GM12878 (cell line): ENCODE measurements at regions not wholly inside any gene's neighbourhood (a gene's known extent, or its start where the extent isn't known, plus 50 kb on each side); places are given as distances from the start of the nearest gene placed in this dataset.

Experiments used
- ATAC-seq: fragments of 200-7000 bp; cut with Tn5 transposase; 3 replicates; pipeline ENCODE4 v1.9.1; 2020; ENCODE audit warnings: mild to moderate bottlenecking, moderate library complexity
- BruUV-seq: library from RNA; stranded (reverse); fragments of 400-500 nt; replicated peaks from 2 replicates; lab custom pipeline; 2021; lab: Mats Ljungman, UMichigan
- CTCF ChIA-PET: fragments of 300-600 bp; sonication (Branson Sonifier 250); formaldehyde crosslinking; extraction: SDS; loops from one replicate; lab custom pipeline; 2021; ENCODE audit warnings: inconsistent platforms; lab: Yijun Ruan, JAX
- POLR2A ChIA-PET: fragments of 350-600 bp; formaldehyde crosslinking; extraction: SDS; loops from one replicate; lab custom pipeline; 2021; ENCODE audit warnings: inconsistent platforms; lab: Charles Lee
- RAD21 ChIA-PET: fragments of 300-600 bp; sonication (Branson Sonifier 250); formaldehyde crosslinking; loops from one replicate; lab custom pipeline; 2023; ENCODE audit warnings: antibody characterized with exemption; ENCODE audit not compliant: unreplicated experiment; lab: Charles Lee
- SMC1A ChIA-PET: fragments of 300-600 bp; sonication (Branson Sonifier 250); formaldehyde crosslinking; loops from one replicate; lab custom pipeline; 2023; ENCODE audit not compliant: unreplicated experiment, uncharacterized antibody; lab: Charles Lee
- DNase-seq: peaks from one replicate; pipeline ENCODE4 v3.0.0-alpha.2; 2011; ENCODE audit warnings: low read depth, low spot score
- FAIRE-seq: peaks from 3 replicates; lab custom pipeline; 2011; peaks lifted over from hg19 to GRCh38; lab: Jason Lieb, UNC
- H2AFZ ChIP-seq: 2 replicates; pipeline ENCODE4 v1.6.0; 2011; ENCODE audit warnings: low read depth, low read length, control low read depth; ENCODE audit not compliant: control insufficient read depth
- H3K27ac ChIP-seq: 2 replicates; pipeline ENCODE4 v1.5.1; 2011; ENCODE audit warnings: control low read depth; ENCODE audit not compliant: control insufficient read depth, insufficient read depth
- H3K27me3 ChIP-seq, 2 experiments: replicated peaks in 1 of 2; 2 replicates each; pipeline versions ENCODE4 v1.6.0 to v1.6.1; 2011; ENCODE audit warnings: low read length in 1 of 2; ENCODE audit not compliant: control insufficient read depth in 2 of 2, insufficient read depth in 2 of 2
- H3K36me3 ChIP-seq, 2 experiments: 2 replicates each; pipeline ENCODE4 v1.5.1; 2011; ENCODE audit warnings: low read length in 1 of 2; ENCODE audit not compliant: control insufficient read depth in 2 of 2, insufficient read depth in 2 of 2
- H3K4me1 ChIP-seq: 2 replicates; pipeline ENCODE4 v1.6.1; 2011; ENCODE audit warnings: mild to moderate bottlenecking, low read length, moderate library complexity, mixed read lengths; ENCODE audit not compliant: control insufficient read depth, insufficient read depth
- H3K4me2 ChIP-seq: 2 replicates; pipeline ENCODE4 v1.6.0; 2011; ENCODE audit warnings: control low read depth; ENCODE audit not compliant: control insufficient read depth, insufficient read depth
- H3K4me3 ChIP-seq: fragments of 200-600 bp; sonication (generic); 2 replicates; pipeline ENCODE4 v1.5.1; 2016
- H3K79me2 ChIP-seq: 2 replicates; pipeline ENCODE4 v1.6.0; 2011; ENCODE audit warnings: low read length; ENCODE audit not compliant: control insufficient read depth, insufficient read depth
- H3K9ac ChIP-seq: 2 replicates; pipeline ENCODE4 v1.8.0; 2011; ENCODE audit warnings: low read length, control low read depth, mixed read lengths; ENCODE audit not compliant: control insufficient read depth, insufficient read depth
- H3K9me3 ChIP-seq: replicated peaks from 3 replicates; pipeline ENCODE4 v1.5.1; 2011; ENCODE audit warnings: mild to moderate bottlenecking, low read length; ENCODE audit not compliant: control insufficient read depth, insufficient read depth
- H4K20me1 ChIP-seq: 2 replicates; pipeline ENCODE4 v1.6.0; 2011; ENCODE audit not compliant: control insufficient read depth, insufficient read depth
- DPF2 ChIP-seq: fragments of 450-650 bp; IDR thresholded peaks from 2 replicates; pipeline ENCODE4 v1.6.1; 2017; ENCODE audit warnings: mild to moderate bottlenecking
- EZH2 ChIP-seq: IDR thresholded peaks from 2 replicates; pipeline ENCODE4 v1.6.1; 2012; ENCODE audit warnings: low read depth, mild to moderate bottlenecking, control low read depth, inconsistent platforms, low read length, borderline replicate concordance; ENCODE audit not compliant: control insufficient read depth
- GATAD2B ChIP-seq: fragments of 450-650 bp; conservative IDR thresholded peaks from 2 replicates; pipeline ENCODE4 v1.6.1; 2017; ENCODE audit warnings: low read depth, mild to moderate bottlenecking, moderate library complexity
- HDAC2 ChIP-seq: fragments of 200-600 bp; sonication (generic); IDR thresholded peaks from 2 replicates; pipeline ENCODE4 v1.6.1; 2017
- HDAC6 ChIP-seq: fragments of 200-600 bp; sonication (generic); IDR thresholded peaks from one replicate; pipeline ENCODE4 v1.8.0; 2017; ENCODE audit warnings: antibody characterized with exemption; ENCODE audit not compliant: unreplicated experiment
- HSF1 ChIP-seq: fragments of 150-350 bp; IDR thresholded peaks from 2 replicates; pipeline ENCODE4 v1.6.1; 2014; ENCODE audit warnings: mild to moderate bottlenecking, low read depth, low read length
- KDM1A ChIP-seq: fragments of 200-600 bp; sonication (generic); IDR thresholded peaks from 2 replicates; pipeline ENCODE4 v1.6.1; 2016; ENCODE audit warnings: borderline replicate concordance
- KLF5 ChIP-seq: fragments of 450-650 bp; IDR thresholded peaks from 2 replicates; pipeline ENCODE4 v1.6.1; 2014; ENCODE audit warnings: mild to moderate bottlenecking; ENCODE audit not compliant: partially characterized antibody
- MLLT1 ChIP-seq: fragments of 450-650 bp; IDR thresholded peaks from 2 replicates; pipeline ENCODE4 v1.6.1; 2016; ENCODE audit warnings: mild to moderate bottlenecking
- MTA3 ChIP-seq: IDR thresholded peaks from 2 replicates; pipeline ENCODE4 v1.6.1; 2012; ENCODE audit warnings: low read length, inconsistent platforms, borderline replicate concordance
- NFIC ChIP-seq: IDR thresholded peaks from 2 replicates; pipeline ENCODE4 v1.6.1; 2012; ENCODE audit warnings: low read depth, mild to moderate bottlenecking, inconsistent platforms, low read length, moderate library complexity
- RELB ChIP-seq: fragments of 450-650 bp; IDR thresholded peaks from 2 replicates; pipeline ENCODE4 v1.6.1; 2017; ENCODE audit warnings: low read depth, mild to moderate bottlenecking, moderate library complexity
- RUNX3 ChIP-seq: IDR thresholded peaks from 2 replicates; pipeline ENCODE4 v1.6.1; 2012; ENCODE audit warnings: low read length, inconsistent platforms
- SMARCA5 ChIP-seq: fragments of 450-650 bp; IDR thresholded peaks from 2 replicates; pipeline ENCODE4 v1.6.1; 2017; ENCODE audit warnings: mild to moderate bottlenecking
- SUZ12 ChIP-seq: fragments of 200-600 bp; sonication (generic); IDR thresholded peaks from one replicate; pipeline ENCODE4 v1.6.1; 2018; ENCODE audit warnings: antibody characterized with exemption, mild to moderate bottlenecking; ENCODE audit not compliant: unreplicated experiment
- ZNF622 ChIP-seq: fragments of 450-650 bp; IDR thresholded peaks from 2 replicates; pipeline ENCODE4 v1.6.1; 2017; ENCODE audit warnings: mild to moderate bottlenecking, inconsistent platforms
- WGBS: methylation state at CpG from one replicate; pipeline ENCODE4 v1.1.6; 2016; ENCODE audit warnings: low lambda C conversion rate; ENCODE audit not compliant: insufficient replicate concordance, insufficient coverage; ENCODE audit errors: missing lambda C conversion rate; 5-methylcytosine and 5-hydroxymethylcytosine counted together
- in situ Hi-C: fragments of 300-500 bp; cut with MboI; formaldehyde crosslinking; loops from 9 replicates; pipeline ENCODE4 v1.14.3; 2018; ENCODE audit warnings: mixed read lengths
- intact Hi-C: fragments of 100-400 bp; cut with micrococcal nuclease; formaldehyde crosslinking; loops from one replicate; pipeline ENCODE4 v1.14.2; 2022; ENCODE audit not compliant: unreplicated experiment
- TF ChIP-seq, protein P1 (sequence below), 3 experiments: IDR thresholded peaks in 2 of 3; conservative IDR thresholded peaks in 1 of 3; 2 replicates each; pipeline ENCODE4 v1.5.1; 2011; ENCODE audit warnings: low read depth in 3 of 3, low read length in 3 of 3, mild to moderate bottlenecking in 3 of 3, control low read depth in 2 of 3, moderate library complexity in 2 of 3, inconsistent platforms in 1 of 3, mixed read lengths in 1 of 3; ENCODE audit not compliant: control insufficient read depth in 2 of 3, insufficient read depth in 1 of 3; ENCODE audit errors: extremely low read depth in 1 of 3

- no peak overlapping the region for H3K9ac ChIP-seq
- H3K27ac ChIP-seq = no peak overlapping the region
- no TSS peak for BruUV-seq
- H3K4me3 ChIP-seq = no peak overlapping the region
- TF ChIP-seq SUZ12 (no peak), RELB (no peak), DPF2 (no peak), HDAC6 (no peak), HDAC2 (no peak), ZNF622 (no peak), KDM1A (no peak), KLF5 (no peak), MLLT1 (no peak), GATAD2B (no peak), RUNX3 (no peak), EZH2 (no peak), SMARCA5 (no peak), NFIC (no peak), MTA3 (no peak), HSF1 (no peak)
- TF ChIP-seq, protein P1, sequence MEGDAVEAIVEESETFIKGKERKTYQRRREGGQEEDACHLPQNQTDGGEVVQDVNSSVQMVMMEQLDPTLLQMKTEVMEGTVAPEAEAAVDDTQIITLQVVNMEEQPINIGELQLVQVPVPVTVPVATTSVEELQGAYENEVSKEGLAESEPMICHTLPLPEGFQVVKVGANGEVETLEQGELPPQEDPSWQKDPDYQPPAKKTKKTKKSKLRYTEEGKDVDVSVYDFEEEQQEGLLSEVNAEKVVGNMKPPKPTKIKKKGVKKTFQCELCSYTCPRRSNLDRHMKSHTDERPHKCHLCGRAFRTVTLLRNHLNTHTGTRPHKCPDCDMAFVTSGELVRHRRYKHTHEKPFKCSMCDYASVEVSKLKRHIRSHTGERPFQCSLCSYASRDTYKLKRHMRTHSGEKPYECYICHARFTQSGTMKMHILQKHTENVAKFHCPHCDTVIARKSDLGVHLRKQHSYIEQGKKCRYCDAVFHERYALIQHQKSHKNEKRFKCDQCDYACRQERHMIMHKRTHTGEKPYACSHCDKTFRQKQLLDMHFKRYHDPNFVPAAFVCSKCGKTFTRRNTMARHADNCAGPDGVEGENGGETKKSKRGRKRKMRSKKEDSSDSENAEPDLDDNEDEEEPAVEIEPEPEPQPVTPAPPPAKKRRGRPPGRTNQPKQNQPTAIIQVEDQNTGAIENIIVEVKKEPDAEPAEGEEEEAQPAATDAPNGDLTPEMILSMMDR (IDR thresholded peaks at IDR 0.05 in 2 of 3, conservative IDR thresholded peaks at IDR 0.05 in 1 of 3; ENCODE audit: control insufficient read depth in 2 of 3, extremely low read depth in 1 of 3, insufficient read depth in 1 of 3, low read depth in 3 of 3, low read length in 3 of 3) = no peak
- no peaks in the 10 kb centered on the region for H3K9me3 ChIP-seq
- in situ Hi-C loops = no loop called here
- intact Hi-C loops = no loop called here
- ATAC-seq (no peak), DNase-seq (no peak), FAIRE-seq (no peak)
- no peaks in the 10 kb centered on the region for H3K36me3 ChIP-seq
- no peaks in the 10 kb centered on the region for H3K79me2 ChIP-seq
- ChIA-PET SMC1A (interaction anchor here (0.5 to 1.9 kb wide), 2 partner anchors 11 to 694 kb away, joined by 3 to 4 read pairs; no protein-coding TSS in a partner anchor), POLR2A (interaction anchor here (0.6 to 0.9 kb wide), 2 partner anchors 10 to 26 kb away, joined by 3 read pairs; no protein-coding TSS in a partner anchor), CTCF (interaction anchor here (1.2 kb wide), 1 partner anchor 23 kb away, joined by 3 read pairs; no protein-coding TSS in a partner anchor), RAD21 (interaction anchor here (0.7 kb wide), 1 partner anchor 345 kb away, joined by 3 read pairs; no protein-coding TSS in a partner anchor)
- H3K27me3 ChIP-seq = no peaks in the 10 kb centered on the region
- H3K4me2 ChIP-seq = no peak overlapping the region
- H3K4me1 ChIP-seq = peaks cover 5% of the 10 kb centered on the region
- WGBS = 94% methylated on average over 1 of the region's 2 CpGs
- no peaks in the 10 kb centered on the region for H4K20me1 ChIP-seq
- H2AFZ ChIP-seq = no peak overlapping the region
These were observed 97.6 kb upstream of the ZNF438 start for GRCh38 chr10:31129271-31129670.
